NAMALWA (cell line): ENCODE measurements at regions not wholly inside any gene's neighbourhood (a gene's known extent, or its start where the extent isn't known, plus 50 kb on each side); places are given as distances from the start of the nearest gene placed in this dataset.
A peak's percentile ranks its signal among the peaks of the same experiment; 100 is the strongest.
"Not testable (repeated sequence)": the region's sequence is repeated elsewhere in the genome, so short reads cannot be mapped to it uniquely, and the experiment has no call there.

Source experiments
- DNase-seq: peaks from one replicate; pipeline ENCODE4 v3.0.0-alpha.2; 2015; ENCODE audit warnings: low spot score

DNA sequence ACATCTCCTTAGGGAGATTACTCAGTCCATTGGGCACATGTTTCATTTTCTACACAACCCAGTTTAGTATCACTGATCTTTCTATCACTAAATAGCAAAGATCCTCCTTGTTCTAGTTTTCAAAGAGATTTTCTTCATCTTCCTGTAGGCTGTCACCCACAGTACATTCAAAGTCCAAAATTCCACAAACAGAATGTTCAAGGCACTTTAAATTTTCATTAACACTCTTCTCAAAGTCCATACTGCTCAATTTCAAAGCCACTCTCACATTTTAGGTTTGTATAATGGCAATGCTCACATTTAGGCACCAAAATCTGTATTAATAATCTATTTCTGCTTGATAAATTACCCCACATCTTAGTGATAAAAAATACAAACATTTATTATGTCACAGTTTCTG, 152.8 kb downstream of the FSIP2 start:
- no peak for DNase-seq

DNA sequence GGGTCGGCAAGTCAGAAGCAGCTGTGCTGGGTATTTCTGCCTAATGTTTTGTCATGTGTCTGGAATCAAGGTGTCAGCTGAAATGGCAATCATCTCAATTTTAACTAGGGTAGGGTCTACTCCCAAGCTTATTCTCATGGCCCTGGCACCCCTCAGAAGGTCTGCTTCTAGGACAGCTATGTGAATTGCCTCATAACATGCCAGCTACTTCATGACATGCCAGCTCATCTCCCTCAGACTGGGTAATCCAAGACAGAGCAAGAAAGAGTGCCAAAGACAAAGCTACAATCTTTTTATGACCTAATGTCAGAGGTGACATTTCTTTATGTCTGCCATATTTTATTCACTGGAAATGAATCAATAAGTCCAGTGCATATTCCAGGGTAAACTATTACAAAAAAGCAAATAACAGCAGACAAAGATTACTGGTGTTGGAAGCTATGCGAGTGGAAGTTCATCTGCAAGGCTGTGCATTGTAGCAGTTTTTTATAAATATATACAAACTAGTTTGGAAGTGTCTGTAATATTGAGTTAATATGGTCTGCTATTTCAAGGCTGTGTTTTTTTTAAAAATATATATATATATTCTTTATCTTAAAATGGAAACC, 153.3 kb downstream of the FSIP2 start:
- DNase-seq = no peak

DNA sequence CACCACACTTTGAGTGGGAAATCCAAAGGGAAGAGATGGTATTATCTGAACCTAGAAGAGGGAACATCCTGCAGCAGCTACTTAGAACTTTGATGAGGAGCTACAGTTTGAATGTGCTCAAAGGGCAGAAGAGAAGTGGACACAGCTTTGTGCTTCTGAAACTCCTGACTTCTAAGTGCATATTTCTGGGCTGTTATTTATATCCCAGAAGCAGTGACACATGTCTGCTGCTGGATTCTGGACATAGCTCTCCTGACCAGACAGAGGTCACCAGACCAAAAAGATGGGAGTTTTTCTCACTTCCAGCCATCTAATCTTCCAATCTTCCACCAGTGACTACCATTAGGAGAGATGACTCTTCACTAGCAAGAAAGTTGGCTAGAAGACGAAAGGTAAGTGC, 153.9 kb downstream of the FSIP2 start:
- DNase-seq = no peak

DNA sequence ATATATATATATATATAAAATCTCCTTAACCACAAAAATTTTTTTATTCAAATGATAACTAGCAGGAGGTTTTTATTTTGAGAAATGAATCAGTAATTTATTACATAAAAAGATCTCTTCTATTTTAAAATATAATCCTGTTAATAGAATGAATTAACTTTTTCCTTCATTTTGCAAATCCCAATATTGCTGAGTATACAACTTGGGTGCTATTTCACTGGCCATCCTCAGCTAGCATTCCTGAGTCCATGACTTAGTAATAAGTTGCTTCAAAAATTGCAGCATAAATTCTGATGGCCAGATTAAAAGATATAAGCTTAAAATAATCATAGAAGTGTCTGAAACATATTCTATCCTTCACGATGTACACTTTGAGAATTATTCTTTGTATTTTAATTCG, 155.6 kb downstream of the FSIP2 start:
- DNase-seq = no peak

DNA sequence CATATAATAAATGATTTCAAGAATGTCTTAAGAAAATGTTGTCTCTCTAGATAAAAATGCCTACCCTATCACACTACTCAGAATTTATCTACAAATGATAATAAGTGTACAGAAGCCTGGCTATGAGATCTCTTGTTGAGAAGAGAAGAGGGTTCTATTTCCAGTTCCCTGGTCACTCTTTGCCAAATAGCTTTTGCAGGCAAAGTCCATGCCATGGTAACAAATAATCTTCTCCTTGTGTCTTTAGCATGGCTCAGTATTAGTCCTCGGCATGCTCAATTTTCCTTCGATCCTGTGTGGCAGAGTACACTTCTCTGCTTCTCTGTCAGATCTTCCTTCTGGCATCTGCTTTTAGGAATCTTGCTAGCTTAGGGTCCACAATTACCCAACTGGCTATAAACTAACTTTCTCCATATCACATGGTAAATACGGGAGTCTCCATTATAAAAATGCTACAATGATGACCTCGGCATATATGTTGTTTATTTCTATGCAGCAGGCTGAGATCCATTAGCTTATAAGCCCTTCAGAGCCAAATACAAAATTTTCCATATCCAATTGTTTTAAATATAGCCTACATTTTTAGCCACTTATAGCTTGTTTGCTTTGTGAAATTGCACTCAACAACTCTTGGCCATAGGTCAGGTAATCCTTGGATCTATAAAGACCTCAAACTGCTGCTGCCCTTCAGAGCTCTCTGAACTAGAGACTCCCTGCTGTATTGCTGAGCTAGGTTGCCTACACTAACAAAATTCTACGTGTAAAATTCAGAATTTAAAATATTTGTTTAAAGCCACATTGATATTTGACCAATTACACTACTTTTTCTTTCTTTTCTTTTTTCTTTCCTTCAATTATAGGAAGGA, 157.5 kb downstream of the FSIP2 start:
- DNase-seq = no peak

DNA sequence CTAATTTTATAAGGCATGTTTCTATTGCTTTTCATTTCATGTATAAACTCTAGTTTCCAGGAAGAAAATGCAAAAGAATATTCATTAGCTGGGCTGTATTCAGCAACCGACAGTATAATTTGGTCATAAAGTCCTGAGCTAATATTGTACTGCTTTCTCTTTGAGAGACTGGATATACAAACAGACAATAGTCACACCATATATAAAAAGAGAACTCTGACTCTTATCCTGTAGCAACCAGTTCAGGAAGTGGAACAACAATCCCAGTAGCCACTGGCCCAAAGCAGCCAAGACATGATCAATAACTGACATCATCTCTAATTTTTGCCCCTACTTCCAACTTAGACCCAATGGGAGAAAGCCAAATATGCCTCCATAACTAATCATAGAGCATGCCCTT, 160.8 kb downstream of the FSIP2 start:
- DNase-seq = no peak

DNA sequence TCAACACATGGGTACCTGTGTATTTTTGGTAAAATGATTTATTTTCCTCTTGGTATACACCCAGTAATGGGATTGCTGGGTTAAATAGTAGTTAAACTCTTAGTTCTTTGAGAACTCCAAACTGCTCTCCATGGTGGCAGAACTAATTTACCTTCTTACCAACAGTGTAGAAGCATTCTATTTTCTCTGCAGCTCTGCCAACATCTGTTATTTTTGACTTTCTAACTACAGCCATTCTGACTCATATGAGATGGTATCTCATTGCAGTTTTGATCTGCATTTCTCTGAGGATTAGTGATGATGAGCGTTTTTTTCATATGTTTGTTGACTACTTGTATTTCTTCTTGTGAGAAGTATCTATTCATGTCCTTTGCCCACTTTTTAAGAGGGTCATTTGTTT, 180.6 kb downstream of the FSIP2 start:
- no peak for DNase-seq

DNA sequence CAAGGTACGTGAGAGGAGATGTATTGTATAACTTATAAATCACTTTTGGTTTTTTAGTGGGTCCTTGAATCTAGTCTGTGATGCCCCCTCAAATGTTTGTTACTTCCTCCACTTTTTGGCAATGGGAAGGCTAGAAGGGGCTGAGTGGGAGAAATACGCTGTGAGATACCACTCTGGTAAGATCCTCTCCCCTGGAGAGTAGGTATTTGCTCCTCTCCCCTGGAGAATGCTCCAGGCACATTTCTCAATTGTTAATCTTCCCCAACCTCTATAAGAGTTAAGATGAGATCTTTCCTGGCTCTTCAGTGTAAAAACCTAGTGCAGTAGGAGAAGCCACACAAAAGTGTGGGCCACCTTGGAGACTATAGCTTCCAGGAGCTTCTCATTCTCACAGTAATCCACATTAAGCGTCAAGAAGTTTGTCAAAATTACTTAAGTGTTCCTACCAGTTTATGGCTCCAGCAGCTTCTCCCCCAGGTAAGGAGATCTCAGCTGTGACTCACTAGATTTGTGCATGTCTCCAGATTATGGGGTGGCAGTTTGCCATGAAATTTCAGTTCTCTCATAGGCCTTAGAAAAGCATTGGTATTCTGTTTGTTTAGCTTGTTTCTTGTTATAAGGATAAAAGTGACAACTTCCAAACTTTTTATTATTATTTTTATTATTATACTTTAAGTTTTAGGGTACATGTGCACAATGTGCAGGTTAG, 182.6 kb downstream of the FSIP2 start:
- no peak for DNase-seq

DNA sequence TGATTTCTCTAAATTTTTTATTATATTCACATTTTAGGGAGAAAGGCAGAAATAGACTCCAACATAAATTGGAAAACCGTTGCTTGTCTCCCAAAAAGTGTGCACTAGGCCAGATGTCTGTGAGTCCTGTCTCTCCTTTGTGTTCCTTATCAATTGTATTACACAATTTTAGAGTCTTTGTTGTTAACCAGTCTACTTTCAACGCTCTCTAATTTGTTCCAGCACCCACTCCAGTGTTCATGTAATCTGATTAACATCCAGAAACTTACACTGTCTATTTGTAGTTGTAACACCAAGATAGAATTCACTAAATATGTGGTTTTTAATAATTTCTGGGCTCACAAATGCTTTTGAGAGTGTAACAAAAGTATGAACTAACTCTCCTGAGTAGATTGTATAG, 195.6 kb downstream of the FSIP2 start:
- DNase-seq = no peak

DNA sequence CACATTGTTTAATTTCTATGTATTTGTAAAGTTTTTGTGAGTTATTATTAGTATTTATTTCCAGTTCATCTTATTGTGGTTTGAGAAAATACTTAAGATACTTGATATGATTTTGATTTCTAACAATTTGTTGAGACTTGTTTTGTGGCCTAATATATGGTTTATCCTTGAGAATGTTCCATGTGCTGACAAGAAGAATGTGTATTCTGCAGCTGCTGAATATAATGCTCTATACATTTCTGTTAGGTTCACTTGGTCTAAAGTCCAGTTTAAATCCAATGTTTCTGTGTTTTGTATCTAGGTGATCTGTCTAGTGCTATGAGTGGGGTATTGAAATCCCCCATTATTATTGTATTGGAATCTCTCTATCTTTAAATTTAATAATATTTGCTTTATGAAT, 201.3 kb downstream of the FSIP2 start:
- DNase-seq = no peak

DNA sequence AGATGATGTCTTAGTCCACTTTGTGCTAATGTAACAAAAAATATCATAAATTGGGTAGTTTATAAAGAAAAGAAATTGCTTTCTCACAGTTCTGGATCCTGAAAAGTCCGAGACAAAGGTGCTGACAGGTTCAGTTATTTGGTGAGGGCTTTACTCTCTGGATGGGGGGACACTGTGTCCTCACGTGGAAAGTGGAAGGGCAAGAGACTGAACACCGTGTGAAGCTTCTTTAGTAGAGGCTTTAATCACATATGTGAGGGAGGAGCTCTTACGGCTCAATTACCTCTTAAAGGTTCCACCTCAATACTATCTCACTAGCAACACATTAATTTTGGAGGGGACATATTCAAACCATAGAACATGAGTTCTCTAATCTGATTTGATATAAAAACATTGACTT, 204.3 kb downstream of the FSIP2 start:
- no peak for DNase-seq

DNA sequence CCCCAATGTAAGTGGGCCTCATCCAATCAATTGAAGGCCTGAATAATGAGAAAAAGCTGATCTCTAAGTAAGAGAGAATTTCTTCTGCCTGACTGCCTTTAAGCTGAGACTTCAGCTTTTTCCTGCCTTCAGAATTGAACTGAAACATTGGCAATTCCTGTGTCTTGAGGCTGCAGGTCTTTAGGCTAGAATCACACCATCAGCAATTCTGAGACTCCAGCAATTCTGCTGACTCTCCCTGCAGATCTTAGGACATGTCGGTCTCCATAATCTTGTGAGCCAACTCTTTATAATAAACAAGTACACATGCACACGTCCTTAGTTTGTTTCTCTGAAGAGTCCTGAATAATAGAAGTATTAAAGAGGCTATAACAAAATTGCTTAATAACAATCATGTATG, 209.1 kb downstream of the FSIP2 start:
- DNase-seq = no peak

DNA sequence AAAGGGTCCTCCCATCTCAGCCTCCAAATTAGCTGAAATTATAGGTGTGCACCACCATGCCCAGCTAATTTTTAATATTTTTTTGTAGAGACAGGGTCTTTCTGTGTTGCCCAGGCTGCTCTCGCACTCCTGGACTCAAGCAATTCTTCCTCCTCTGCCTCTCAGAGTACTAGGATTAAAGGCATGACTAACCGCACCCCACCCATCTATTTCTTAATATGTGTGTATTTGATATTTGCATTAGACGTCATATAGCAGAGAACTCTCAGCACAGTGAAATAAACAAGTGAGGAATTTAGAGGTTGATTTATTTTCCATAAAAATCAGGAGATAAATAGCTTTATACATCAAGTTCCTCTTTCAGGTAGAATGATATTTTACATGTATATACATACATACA, 213.5 kb downstream of the FSIP2 start:
- DNase-seq = no peak

DNA sequence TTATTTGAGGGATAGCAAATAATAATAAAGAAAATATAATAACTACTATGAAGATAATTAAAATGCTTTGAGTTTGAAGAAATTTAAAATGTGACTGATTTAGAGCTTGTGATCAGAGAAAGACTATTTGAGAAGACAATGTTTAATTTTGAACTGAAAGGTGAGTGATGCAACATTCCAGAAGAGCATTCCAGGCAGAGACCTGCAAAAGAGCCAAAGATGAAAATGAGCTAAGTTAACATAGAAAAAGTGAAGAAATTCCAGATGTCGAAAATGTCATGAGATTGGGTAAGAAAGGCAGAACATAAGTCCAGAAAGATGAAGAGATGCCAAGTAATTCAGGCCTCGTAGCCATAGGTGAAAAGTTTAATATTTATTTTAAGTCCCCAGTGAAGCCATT, 215.8 kb downstream of the FSIP2 start:
- no peak for DNase-seq

DNA sequence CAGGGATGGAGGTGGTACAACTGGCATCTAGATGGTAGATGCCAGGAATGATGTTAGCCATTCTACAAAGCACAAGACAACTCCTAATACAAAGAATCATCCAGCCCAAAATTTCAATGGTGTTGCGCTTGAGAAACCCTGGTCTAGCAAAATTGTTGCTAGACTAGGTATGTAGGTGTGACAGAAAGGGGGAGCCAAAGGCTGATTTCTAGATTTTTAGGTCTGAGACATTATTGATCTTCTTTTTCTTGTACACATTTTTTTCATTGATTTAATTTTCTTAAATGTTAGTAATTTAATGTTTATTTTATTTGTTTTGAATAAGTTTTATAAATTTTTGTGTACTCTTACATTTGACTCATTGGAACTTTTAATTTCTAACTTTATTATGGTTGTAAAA, 216.4 kb downstream of the FSIP2 start:
- DNase-seq = no peak

DNA sequence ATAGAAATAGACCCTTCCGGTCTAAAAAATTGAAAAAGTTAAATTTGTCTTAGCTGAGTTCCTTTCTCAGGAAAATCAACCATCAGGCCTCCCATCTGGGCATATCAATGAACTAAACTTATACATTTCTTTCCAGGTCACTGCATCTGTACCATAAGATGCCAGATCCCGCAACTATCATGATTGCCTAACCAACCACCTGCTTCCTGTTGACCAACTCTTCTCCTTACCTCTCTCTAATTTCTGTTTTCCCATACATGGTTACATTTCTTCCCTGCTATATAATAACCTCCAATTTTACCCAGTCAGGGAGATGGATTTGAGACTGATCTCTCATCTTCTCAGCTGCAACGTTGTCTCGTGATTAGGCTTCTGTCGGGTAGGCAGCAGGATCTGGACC, 228.7 kb downstream of the FSIP2 start:
- DNase-seq = peak; percentile 6

DNA sequence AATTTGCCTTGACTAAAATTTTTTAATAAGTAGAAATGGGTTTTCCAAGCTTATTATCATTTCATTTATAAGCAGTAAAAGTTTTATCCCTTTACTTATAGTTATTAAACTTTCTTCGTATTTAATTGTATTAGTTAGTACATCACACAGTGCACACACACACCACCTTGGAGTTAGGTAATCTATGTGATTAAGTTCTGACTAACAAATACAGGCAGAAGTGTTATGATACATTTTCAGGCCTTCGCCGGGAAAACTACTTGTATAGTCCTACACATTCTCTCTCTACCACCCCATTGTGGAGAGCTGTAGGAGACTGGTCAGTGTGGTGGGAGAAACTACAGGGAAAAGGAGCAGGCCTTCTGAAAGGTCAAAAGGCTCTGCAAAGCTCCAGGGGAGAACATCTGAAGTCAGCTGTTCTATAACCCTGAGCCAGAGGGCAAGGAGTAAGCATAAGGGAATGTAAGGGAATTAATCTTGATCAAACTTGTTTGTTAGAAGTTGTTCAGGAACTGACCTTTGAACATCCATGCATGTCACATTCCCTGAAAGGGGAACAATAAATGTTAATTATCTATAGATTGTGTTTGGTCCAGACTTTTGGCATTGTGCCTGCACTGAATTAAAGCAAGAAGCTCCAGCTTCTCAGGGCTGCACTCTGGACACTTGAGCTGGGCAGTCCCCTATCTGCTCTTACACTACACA, 231.7 kb downstream of the FSIP2 start:
- no peak for DNase-seq

DNA sequence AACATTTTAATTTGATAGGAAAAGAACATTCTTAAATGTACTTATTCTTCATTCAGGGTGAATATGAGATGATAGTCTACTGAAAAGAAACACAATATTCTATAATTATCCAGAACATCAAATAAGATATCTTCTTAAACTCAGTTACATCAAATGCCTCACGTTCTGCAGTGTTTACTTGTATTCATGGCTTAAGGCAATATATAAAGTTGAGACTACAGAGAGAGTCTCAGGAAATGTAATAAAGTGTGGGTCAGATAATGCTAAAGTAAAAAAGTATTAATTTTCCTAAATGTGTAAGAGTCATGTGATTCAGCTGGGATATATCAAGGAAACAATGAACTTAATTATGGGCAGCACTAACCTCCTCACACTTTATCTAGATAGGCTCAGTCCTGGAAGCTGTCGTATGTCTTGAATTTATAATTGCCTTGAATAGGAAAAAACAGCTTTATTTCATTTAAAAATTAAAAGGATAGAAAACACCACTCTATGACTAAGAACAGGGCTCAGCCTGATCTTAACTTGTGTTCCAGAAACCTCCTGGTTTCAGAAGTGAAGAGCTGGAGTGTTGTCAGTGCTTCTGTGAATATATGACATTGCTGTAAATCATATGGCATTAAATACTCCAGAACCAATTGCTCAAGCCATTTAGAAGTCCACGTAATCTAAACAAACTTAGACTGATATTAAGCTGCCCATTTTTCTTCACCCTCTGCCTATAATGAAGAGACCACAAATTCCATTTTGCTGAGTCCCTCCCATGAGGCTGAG, 240.2 kb downstream of the FSIP2 start:
- no peak for DNase-seq

DNA sequence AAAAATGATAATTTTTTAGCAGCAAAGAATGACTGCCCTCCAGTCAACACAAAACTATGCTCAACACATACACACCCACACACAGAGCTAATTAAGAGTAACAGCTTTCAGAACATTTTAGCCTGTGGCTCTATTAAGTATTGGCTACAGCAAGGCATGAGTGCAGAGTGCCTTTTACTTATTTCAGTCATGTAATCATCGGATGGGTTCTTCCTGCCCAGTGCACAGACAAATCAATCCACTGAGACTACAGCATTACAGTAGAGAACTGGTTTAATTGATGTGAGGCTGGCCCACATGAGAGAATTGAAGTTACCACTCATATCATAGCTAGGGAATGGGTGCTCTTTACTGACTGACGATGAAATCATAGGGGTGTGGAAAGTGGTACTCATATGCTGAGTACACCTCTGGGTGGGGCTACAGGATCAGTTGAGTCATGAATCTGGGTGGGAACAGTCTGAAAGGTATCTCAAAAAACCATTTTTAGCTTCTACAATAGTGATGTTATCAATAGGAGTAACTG, 241.0 kb downstream of the FSIP2 start:
- DNase-seq = no peak

DNA sequence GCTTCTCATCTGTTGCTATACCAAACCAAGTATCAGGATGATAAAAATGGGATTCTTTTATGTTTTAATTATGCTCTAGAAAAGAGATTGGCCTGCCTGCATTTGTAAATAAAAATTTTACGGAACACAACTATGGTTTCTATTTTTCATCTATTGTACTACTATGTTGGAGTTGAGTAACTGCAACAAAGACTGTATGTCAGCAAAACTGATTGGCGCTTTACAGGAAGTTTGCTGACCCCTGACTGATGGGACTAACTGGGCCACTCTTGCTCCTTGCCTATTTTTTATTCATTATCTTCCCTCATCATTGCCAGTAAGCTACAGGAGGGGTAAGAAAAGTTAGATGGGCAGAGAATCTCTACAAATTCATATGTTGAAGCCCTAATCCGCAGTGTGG, 242.3 kb downstream of the FSIP2 start:
- DNase-seq = no peak

DNA sequence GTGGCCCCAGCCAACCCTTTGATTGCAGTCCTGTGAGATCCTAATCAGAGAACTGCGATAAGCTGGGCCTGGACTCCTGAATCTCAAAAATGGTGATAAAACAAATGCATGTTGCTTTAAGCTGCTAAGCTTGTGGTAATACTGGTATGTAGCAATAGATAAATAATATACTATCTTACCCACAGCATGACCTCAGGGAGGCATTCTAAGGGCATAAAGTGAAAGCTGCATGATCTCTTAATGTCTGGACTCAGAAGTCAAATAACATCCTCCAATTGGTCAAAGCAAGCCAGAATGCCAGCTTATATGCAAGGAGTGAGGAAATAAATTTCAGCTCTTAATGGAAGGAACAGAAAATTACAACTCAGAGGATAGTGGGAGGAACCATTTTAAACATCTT, 246.1 kb downstream of the FSIP2 start:
- DNase-seq = no peak

DNA sequence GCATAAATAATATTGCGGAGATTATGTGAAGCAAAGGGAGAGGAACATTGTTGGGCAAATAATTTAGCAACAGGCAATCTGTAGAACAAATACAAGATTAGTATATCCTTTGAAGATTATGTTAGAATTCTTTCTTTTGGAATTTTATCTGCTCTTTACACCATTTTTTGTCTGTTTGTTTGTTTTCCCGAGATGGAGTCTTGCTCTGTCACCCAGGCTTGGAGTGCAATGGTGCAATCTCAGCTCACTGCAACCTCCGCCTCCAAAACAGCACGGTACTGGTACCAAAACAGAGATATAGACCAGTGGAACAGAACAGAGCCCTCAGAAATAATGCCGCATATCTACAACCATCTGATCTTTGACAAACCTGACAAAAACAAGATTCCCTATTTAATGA, 250.3 kb downstream of the FSIP2 start:
- not testable (repeated sequence) for DNase-seq
